ENCODE measurements at regions not wholly inside any gene's neighbourhood (a gene's known extent, or its start where the extent isn't known, plus 50 kb on each side); places are given as distances from the start of the nearest gene placed in this dataset.

DNA sequence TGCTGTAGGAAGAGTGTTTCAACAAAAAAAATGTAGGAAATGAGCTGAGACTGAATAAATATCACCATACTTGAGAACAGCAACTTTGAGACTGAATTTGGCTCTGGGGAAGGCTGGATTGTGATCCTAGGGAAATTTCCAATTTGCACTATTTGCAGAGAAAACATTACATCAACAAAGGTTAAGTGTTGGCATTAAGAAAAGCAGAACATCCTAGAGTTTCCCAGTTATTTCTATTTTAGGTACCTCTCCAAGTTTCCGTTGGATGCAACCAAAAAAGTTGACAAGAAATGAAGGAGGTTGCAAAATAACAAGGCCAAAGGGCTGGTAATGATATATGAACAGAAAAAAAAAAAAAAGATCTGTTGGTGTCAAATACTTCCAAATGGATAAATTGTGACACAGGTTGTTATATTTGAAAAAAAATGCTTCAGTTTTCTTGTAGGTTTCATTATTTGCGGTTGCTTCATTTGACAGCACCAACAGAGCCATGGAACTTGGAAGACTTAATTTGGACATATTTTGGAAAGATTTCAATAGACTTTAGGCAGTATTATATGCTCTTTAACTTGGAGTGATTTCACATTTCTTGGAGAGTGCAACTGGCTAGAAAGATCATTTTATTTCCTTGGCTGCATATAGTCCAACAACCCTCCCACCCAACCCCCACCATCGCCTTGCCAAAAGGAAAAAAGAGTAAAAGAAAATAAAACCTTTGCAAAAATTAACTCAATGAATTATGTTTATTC, 230.8 kb downstream of the ZNF608 start:
- no peak for DNase-seq (ENCODE audit: low read depth)
- TF ChIP-seq, protein P1, sequence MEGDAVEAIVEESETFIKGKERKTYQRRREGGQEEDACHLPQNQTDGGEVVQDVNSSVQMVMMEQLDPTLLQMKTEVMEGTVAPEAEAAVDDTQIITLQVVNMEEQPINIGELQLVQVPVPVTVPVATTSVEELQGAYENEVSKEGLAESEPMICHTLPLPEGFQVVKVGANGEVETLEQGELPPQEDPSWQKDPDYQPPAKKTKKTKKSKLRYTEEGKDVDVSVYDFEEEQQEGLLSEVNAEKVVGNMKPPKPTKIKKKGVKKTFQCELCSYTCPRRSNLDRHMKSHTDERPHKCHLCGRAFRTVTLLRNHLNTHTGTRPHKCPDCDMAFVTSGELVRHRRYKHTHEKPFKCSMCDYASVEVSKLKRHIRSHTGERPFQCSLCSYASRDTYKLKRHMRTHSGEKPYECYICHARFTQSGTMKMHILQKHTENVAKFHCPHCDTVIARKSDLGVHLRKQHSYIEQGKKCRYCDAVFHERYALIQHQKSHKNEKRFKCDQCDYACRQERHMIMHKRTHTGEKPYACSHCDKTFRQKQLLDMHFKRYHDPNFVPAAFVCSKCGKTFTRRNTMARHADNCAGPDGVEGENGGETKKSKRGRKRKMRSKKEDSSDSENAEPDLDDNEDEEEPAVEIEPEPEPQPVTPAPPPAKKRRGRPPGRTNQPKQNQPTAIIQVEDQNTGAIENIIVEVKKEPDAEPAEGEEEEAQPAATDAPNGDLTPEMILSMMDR (IDR thresholded peaks at IDR 0.05; ENCODE audit: insufficient read depth, low read depth, low read length): no peak
- Histone ChIP-seq H3K4me3 (ENCODE audit: low read depth, low read length) (no peak overlapping the region), H3K27me3 (ENCODE audit: control insufficient read depth, insufficient read depth, low read length) (no peaks in the 10 kb centered on the region), H3K36me3 (ENCODE audit: control insufficient read depth, insufficient read depth, low read length) (no peaks in the 10 kb centered on the region)
- ChIA-PET POLR2A (no interaction called here), CTCF (interaction anchor here (0.7 to 1.2 kb wide), 2 partner anchors 10 to 36 kb away, joined by 3 to 4 read pairs; no protein-coding TSS in a partner anchor)

DNA sequence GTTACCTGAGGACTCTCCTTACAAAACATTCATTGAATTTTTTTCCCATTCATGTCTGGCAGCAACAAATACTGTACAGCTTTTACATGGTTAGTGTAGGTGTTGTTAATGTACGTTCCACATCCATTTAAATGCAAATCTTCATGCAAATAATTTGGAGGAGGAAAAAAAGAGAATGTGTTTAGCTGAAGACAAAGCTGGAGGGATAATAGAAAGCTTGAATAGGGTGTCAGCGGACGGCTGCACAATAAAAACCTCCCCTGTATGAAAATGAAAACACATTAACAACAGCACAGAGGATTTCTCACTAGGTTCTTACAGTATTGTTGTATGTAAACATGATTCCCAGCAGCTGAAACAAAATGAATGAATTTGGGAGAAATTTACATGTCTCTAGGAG, 231.5 kb downstream of the ZNF608 start:
- POLR2A ChIA-PET: no interaction called here

DNA sequence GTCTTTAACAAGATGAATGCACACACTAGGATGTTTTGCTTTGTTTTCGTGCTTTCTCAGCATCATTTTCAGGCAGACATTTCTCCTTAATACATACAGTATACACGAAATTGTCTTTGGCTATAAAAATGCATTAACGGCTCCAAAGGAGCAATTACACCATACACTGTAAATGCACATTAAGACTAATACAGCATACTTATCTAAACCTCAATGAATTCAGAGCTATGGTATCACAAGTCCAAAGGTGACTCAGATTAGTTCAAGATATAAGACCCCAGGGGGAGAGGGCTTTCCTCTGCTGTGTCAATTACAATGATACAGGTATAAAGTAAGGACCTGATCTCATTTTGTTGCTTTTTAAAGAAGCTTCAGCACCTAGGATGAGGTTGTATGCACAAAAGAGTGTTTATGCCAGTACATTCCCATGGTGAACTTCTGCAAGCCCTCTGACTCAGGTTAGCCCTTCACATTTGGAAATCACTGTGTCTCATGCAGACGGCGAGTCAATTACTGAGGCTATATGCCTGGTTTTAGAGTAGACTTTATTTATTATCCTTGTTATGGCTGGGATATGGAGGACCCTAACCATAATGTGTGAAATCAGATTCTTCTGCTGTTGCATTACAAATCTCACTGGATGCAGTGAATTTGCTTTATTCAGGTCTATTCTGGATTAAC, 233.3 kb downstream of the ZNF608 start:
- Histone ChIP-seq H3K4me3 (ENCODE audit: low read depth, low read length) (no peak overlapping the region), H3K27me3 (ENCODE audit: control insufficient read depth, insufficient read depth, low read length) (no peaks in the 10 kb centered on the region), H3K36me3 (ENCODE audit: control insufficient read depth, insufficient read depth, low read length) (no peaks in the 10 kb centered on the region)
- ChIA-PET POLR2A (no interaction called here), CTCF (no interaction called here)
- TF ChIP-seq, protein P1 (IDR thresholded peaks at IDR 0.05; ENCODE audit: insufficient read depth, low read depth, low read length): no peak
- no peak for DNase-seq (ENCODE audit: low read depth)

More for the DNA sequence above, 231.5 kb downstream of the ZNF608 start:
- CTCF ChIA-PET: interaction anchor here (0.7 to 1.2 kb wide), 2 partner anchors 9 to 35 kb away, joined by 3 to 4 read pairs; no protein-coding TSS in a partner anchor
- no peaks in the 10 kb centered on the region for H3K36me3 ChIP-seq (ENCODE audit: control insufficient read depth, insufficient read depth, low read length)
- no peak overlapping the region for H3K4me3 ChIP-seq (ENCODE audit: low read depth, low read length)
- DNase-seq (ENCODE audit: low read depth): no peak
- no peaks in the 10 kb centered on the region for H3K27me3 ChIP-seq (ENCODE audit: control insufficient read depth, insufficient read depth, low read length)
- TF ChIP-seq, protein P1 (IDR thresholded peaks at IDR 0.05; ENCODE audit: insufficient read depth, low read depth, low read length): no peak

DNA sequence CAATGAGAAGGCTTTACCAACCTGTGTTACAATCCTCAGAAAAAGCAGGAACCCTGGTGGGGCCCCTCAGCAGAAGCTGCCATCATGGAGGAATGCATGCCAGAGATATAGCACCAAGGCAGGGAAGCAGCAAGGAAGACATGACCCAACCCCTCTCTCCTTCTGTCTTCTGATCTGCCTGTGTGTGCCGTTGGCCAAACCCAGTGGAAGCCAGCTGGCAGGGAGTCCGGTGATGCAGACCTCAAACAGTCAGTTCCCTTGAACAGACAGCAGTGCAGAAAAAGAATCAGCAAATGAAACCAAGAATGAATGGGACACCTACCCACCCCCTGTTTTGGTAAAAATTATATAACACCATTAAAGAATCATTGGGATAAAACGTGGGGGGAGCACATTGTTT, 234.2 kb downstream of the ZNF608 start:
- H3K27me3 ChIP-seq (ENCODE audit: control insufficient read depth, insufficient read depth, low read length): no peaks in the 10 kb centered on the region
- ChIA-PET CTCF (no interaction called here), POLR2A (no interaction called here)
- H3K4me3 ChIP-seq (ENCODE audit: low read depth, low read length): no peak overlapping the region
- TF ChIP-seq, protein P1 (IDR thresholded peaks at IDR 0.05; ENCODE audit: insufficient read depth, low read depth, low read length): no peak
- no peak for DNase-seq (ENCODE audit: low read depth)
- no peaks in the 10 kb centered on the region for H3K36me3 ChIP-seq (ENCODE audit: control insufficient read depth, insufficient read depth, low read length)

DNA sequence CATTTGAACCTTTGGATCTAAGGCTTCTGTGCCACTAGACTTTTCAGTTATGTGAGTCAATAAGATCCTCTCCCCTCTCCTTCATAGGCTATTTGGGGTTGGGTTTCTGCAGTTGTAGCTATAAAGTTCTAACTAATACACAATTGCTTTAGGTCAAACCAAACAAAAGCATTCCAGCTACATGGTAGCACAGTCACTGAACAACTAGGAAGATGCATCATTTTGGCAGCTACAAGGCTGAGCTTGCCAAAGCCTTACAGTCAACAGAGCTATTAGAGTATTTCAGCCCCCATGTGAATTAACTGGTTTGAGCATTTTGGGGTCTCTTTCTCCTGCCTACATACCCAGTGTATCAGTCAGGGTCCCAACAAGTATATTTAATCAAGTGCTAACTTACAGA, 234.6 kb downstream of the ZNF608 start:
- Histone ChIP-seq H3K4me3 (ENCODE audit: low read depth, low read length) (no peak overlapping the region), H3K27me3 (ENCODE audit: control insufficient read depth, insufficient read depth, low read length) (no peaks in the 10 kb centered on the region), H3K36me3 (ENCODE audit: control insufficient read depth, insufficient read depth, low read length) (no peaks in the 10 kb centered on the region)
- TF ChIP-seq, protein P1 (IDR thresholded peaks at IDR 0.05; ENCODE audit: insufficient read depth, low read depth, low read length): no peak
- ChIA-PET CTCF (no interaction called here), POLR2A (no interaction called here)
- DNase-seq (ENCODE audit: low read depth): no peak
